HL-60 (cell line): ENCODE measurements at regions not wholly inside any gene's neighbourhood (a gene's known extent, or its start where the extent isn't known, plus 50 kb on each side); places are given as distances from the start of the nearest gene placed in this dataset.

Source experiments
- DNase-seq, 2 experiments: peaks; one replicate each; pipeline ENCODE4 v3.0.0-alpha.2; 2010 to 2020; ENCODE audit warnings: low read depth in 1 of 2, low spot score in 1 of 2
- H3K27ac ChIP-seq: fragments of 250-450 bp; sonication (Bioruptor Pico); replicated peaks from 2 replicates; pipeline ENCODE4 v1.5.1; 2020; ENCODE audit warnings: mild to moderate bottlenecking, moderate library complexity
- H3K27me3 ChIP-seq: fragments of 250-450 bp; sonication (Bioruptor Pico); 2 replicates; pipeline ENCODE4 v1.5.1; 2021; ENCODE audit warnings: mild to moderate bottlenecking, moderate library complexity; ENCODE audit not compliant: insufficient read depth, poor library complexity, severe bottlenecking
- H3K4me3 ChIP-seq: replicated peaks from 2 replicates; pipeline ENCODE4 v1.5.1; 2011; ENCODE audit warnings: mild to moderate bottlenecking, control low read depth, low read length; ENCODE audit not compliant: insufficient read depth
- CTCF ChIP-seq: IDR thresholded peaks from one replicate; pipeline ENCODE4 v1.5.1; 2011; ENCODE audit warnings: low read length, control low read depth, inconsistent platforms; ENCODE audit not compliant: insufficient read depth
- GABPA ChIP-seq: IDR thresholded peaks from 2 replicates; pipeline ENCODE4 v1.6.1; 2012; ENCODE audit warnings: low read depth
- POLR2AphosphoS5 ChIP-seq: IDR thresholded peaks from 2 replicates; pipeline ENCODE4 v1.6.1; 2012; ENCODE audit warnings: low read depth
- REST ChIP-seq: IDR thresholded peaks from 2 replicates; pipeline ENCODE4 v1.6.1; 2012; ENCODE audit warnings: low read depth; ENCODE audit not compliant: insufficient replicate concordance
- SPI1 ChIP-seq: IDR thresholded peaks from 2 replicates; pipeline ENCODE4 v1.6.1; 2012; ENCODE audit warnings: low read depth, mild to moderate bottlenecking, borderline replicate concordance

GRCh38 chr4:111618908-111619307, 526.3 kb upstream of the FAM241A start:
- Histone ChIP-seq H3K27me3 (no peaks in the 10 kb centered on the region), H3K27ac (no peak overlapping the region), H3K4me3 (no peak overlapping the region)
- no peak for DNase-seq
- TF ChIP-seq REST = no peak
- TF ChIP-seq GABPA = no peak
- TF ChIP-seq SPI1 = no peak
- TF ChIP-seq CTCF = no peak
- no peak for TF ChIP-seq POLR2AphosphoS5

DNA sequence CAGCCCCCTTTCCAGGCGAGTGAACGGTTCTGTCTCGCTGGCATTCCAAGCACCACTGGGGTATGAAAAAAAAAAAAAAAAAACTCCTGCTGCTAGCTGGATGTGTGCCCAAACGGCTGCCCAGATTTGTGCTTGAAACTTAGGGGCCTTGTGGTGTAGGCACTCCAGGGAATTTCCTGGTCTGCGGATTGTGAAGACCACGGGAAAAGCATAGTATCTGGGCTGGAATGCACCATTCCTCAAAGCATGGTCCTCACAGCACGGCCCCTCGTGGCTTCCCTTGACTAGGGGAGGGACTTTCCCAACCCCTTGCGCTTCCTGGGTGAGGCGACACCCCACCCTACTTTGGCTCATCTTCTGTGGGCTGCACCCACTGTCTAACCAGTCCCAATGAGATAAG, 516.8 kb upstream of the FAM241A start:
- Histone ChIP-seq H3K27me3 (no peaks in the 10 kb centered on the region), H3K4me3 (no peak overlapping the region), H3K27ac (no peak overlapping the region)
- TF ChIP-seq SPI1 (no peak), CTCF (no peak), POLR2AphosphoS5 (no peak), REST (no peak)
- no peak for DNase-seq

DNA sequence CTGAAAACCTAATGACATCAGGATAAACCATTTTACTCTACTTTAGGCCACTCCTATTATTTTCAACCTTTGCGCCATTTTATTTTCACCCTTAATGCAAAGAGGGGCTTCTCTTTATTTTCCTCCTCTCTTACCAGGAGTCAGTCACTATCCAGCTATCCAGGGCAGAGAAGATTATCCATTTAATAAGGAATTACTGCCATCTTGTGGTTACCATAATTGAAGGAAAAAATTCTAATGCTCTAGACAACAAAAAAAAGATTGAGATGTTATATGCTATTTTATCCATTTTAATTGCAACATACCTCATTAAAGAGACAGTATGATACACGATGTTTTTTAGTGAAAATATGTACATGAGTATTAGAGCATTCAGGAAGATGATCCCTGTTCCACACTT, 514.5 kb upstream of the FAM241A start:
- TF ChIP-seq GABPA = no peak
- no peak for TF ChIP-seq REST
- TF ChIP-seq POLR2AphosphoS5 = no peak
- TF ChIP-seq SPI1 = no peak
- no peak for TF ChIP-seq CTCF
- H3K4me3 ChIP-seq = no peak overlapping the region
- no peak for DNase-seq

More for the DNA sequence above, 514.5 kb upstream of the FAM241A start:
- Histone ChIP-seq H3K27ac (no peak overlapping the region), H3K27me3 (no peaks in the 10 kb centered on the region)
